Spinal cord (tissue), 10 donors: ENCODE measurements at regions not wholly inside any gene's neighbourhood (a gene's known extent, or its start where the extent isn't known, plus 50 kb on each side); places are given as distances from the start of the nearest gene placed in this dataset. TPM values are rescaled to one million over a fixed set of nuclear protein-coding genes. Genes with fewer than 3 reads are reported as not detected.

ENCODE experiments used
- DNase-seq, 6 donors: peaks; one replicate each; pipeline versions ENCODE4 v3.0.0 to v3.0.0-alpha.2; 2013 to 2015; ENCODE audit warnings: low spot score in 6 of 6, low read depth in 4 of 6
- H3K27ac ChIP-seq: one replicate; pipeline ENCODE4 v1.5.1; 2013; ENCODE audit warnings: low read depth, low read length, control low read depth
- H3K27me3 ChIP-seq: one replicate; pipeline ENCODE4 v1.6.1; 2013; ENCODE audit warnings: low read length; ENCODE audit not compliant: control insufficient read depth, insufficient read depth
- H3K36me3 ChIP-seq: one replicate; pipeline ENCODE4 v1.6.1; 2013; ENCODE audit warnings: low read length; ENCODE audit not compliant: control insufficient read depth, insufficient read depth
- H3K4me1 ChIP-seq: one replicate; pipeline ENCODE4 v1.6.1; 2013; ENCODE audit warnings: low read length; ENCODE audit not compliant: control insufficient read depth, insufficient read depth
- H3K4me3 ChIP-seq: one replicate; pipeline ENCODE4 v1.5.1; 2013; ENCODE audit warnings: low read depth, low read length, control low read depth
- H3K9me3 ChIP-seq: one replicate; pipeline ENCODE4 v1.6.1; 2013; ENCODE audit warnings: low read length; ENCODE audit not compliant: control insufficient read depth, insufficient read depth
- WGBS: methylation state at CpG from one replicate; pipeline ENCODE4 v1.1.5; 2013; ENCODE audit warnings: missing lambda C conversion rate; ENCODE audit not compliant: insufficient coverage; 5-methylcytosine and 5-hydroxymethylcytosine counted together
- small RNA-seq: library from RNA; depleted of rRNA; stranded (forward); fragments of <200 nt; gene quantifications from one replicate; pipeline ENCODE3, GENCODE V24; 2014; ENCODE audit warnings: low replicate concordance
- donor health status: healthy.

DNA sequence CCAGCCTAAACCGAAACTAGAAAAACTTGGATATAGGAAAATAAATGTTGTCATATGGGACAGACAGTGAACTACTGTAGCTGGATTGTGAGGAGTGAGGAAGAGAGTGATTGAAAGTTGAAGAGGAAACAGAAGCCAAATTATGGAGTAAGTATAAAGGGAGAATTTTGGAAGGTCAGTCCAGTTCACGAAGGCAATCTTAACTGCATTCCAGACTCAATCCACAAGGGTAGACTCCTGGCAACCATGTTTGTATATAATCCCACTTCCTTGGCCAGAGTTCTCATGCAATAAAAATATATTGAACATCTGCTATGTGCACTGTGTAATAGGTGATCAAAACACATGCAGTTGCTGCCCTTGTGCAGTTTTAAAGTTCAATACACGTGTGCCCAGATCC is 58.6 kb upstream of the CAMK2D start:
- no peaks in the 10 kb centered on the region for H3K36me3 ChIP-seq
- WGBS, result 79% methylated on average over 2 of the region's 3 CpGs
- no peak overlapping the region for H3K27ac ChIP-seq
- no peak overlapping the region for H3K4me3 ChIP-seq
- no peaks in the 10 kb centered on the region for H3K4me1 ChIP-seq
- no peaks in the 10 kb centered on the region for H3K27me3 ChIP-seq
- no peaks in the 10 kb centered on the region for H3K9me3 ChIP-seq
- no peak for DNase-seq

DNA sequence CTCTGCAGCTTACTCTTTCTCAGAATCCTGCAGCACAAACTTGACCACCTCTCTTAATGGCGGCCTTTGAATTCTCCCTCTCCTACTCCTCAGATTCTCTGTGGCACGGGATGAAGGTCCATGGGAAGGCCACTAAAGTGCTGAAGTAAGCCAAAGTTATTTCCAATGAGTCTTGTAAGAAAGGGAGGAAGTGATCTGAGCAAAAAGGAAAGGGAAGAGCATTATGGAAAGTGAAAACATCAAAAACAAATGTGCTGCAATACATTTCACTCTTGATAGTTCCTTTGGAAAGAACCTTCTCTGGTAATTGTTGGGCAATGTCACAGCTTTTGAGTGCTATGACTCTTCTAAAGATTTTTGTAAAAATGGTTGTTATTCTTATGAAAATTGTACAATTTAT is 54.3 kb upstream of the CAMK2D start:
- Histone ChIP-seq H3K9me3 (no peaks in the 10 kb centered on the region), H3K27ac (no peak overlapping the region), H3K4me1 (no peaks in the 10 kb centered on the region), H3K36me3 (no peaks in the 10 kb centered on the region), H3K4me3 (no peak overlapping the region), H3K27me3 (no peaks in the 10 kb centered on the region)
- no peak for DNase-seq
- WGBS, result no CpG with 5 or more reads among the region's 2 CpGs

DNA sequence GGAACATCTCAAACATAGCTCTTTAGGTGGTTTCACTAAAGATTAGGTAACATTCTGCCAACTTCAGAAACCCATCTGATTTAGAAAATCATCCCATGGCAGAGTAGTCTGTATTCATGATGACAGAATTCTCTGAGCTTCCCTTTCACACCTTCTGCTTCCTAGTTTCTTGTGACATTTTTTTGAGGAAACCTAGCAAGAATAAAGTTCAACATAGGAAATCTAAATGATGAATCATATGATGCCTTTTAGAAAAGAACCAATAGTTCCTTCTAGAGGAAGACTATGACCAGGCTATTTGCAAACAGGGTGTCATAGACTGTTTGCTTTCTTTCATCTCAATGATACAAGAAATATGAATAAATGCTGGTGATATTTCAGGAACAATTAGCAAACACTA is 49.8 kb upstream of the CAMK2D start:
- no peaks in the 10 kb centered on the region for H3K4me1 ChIP-seq
- no peak overlapping the region for H3K4me3 ChIP-seq
- H3K27me3 ChIP-seq, result no peaks in the 10 kb centered on the region
- no peaks in the 10 kb centered on the region for H3K9me3 ChIP-seq
- H3K27ac ChIP-seq, result no peak overlapping the region
- DNase-seq, result peak in 1 of 6 donors; percentile 21
- H3K36me3 ChIP-seq, result no peaks in the 10 kb centered on the region

Small RNAs in the stretch of these regions (small RNA-seq; reads per million reads assigned to genes)
- gene AC111193.1, result not detected
